CD4-positive, alpha-beta T cell treated with Interleukin-10 for 1 hour (primary cell): ENCODE measurements at regions not wholly inside any gene's neighbourhood (a gene's known extent, or its start where the extent isn't known, plus 50 kb on each side); places are given as distances from the start of the nearest gene placed in this dataset.
A peak's percentile ranks its signal among the peaks of the same experiment; 100 is the strongest.

ENCODE experiments used
- DNase-seq: peaks from one replicate; pipeline ENCODE4 v3.0.0-alpha.2; 2020

DNA sequence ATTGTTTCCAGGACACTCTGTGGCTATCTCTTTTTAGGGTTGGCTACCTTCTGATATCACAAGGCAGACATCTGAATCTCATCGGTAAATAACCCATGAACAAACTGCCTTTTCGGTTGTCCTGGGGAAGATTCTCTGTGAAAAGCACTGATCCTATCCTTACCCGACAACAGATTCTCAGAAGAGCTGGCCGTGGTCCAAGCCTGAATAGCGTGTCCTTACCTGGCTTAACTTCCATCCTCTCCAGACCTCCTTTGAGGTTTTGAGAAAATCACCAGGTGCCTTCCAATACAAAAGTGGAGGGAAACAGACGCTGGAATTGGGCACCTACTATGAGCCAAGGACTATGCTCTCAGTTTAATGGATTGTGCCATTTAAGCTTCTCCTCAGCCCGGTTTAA lies 87.4 kb upstream of the ARHGEF3 start:
- DNase-seq = no peak

DNA sequence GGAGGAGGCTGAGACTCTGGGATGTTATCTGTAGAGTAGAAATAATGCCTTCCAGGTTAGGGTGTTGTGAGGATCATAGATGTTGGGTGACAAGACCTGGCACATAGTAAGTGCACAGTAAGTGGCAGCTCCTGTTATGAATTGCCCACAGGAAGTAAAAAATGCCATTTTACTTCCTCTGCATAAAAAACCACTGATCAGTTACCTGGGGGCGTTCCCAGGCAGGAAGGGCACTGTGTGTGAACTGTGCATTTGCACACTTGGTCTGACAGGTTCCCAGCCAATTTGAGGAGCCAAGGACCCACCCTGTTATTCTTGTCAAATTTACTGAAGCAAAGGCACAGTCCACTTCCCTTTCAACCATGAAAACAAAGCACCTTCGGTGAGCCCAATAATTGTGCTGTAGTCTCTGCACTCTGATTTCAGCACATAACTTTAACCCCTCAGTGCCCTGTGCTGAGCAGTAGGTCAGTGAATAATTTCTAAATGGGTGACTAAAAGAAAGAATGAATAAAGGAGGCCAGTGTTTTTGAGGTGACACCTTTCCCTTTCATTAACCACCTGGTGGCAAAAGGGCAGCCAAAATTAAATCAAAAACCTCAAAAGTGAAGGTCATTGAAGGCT lies 85.8 kb upstream of the ARHGEF3 start:
- DNase-seq = peak; percentile 49

DNA sequence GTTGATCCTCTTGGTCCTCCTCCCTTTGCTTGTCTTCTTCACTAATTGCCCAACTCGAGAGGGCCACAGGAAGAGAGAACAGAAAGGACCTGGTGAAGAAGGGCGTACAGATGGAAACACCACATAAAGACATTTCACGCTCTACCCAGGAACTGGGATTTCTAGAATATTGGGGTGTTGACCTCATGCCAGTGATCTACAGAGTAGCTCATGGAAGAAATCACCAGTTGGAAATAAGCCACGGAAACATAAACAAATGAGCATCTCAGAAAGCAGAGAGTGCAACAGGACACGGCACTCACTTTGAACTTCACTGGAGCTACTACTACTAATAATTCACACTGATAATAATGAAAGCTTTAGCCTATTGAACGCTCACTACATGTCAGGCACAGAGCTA lies 84.6 kb upstream of the ARHGEF3 start:
- DNase-seq = no peak

DNA sequence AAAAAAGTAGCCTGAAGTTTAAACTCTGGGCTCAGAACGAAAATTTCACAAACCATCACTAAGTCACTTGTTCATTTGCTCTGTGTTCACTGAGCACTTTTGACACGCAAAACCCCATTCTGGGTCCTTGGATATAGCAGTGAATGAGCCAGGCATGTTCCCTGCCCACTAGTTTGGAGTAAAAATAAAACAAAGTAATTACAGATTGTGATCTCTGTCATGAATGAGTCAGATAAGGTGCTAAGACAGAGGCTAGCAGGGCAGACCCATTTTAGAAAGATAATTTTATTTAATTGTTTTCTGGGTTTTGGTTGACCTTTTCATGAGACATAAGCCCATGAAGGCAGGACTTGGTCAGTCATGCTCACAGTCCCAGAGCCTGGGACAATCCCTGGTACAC lies 84.1 kb upstream of the ARHGEF3 start:
- no peak for DNase-seq

DNA sequence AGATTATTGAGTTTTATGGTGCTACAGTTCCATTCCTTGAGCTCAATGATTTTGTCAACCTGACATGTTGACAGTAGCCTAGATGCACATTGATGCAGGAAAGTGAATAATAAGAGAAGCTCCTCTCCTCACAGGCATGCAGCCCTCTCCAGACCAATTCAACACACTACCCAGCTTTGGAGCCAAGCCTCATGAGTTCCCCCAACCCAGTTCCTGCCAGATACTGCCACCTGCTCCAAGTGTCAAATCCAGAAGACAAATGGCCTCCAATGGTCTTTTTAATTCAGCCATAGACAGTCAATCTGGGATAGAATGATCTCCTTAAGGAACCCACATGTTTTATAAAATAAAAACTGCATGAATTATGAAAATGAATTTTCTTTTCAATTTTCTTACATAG lies 83.7 kb upstream of the ARHGEF3 start:
- no peak for DNase-seq

DNA sequence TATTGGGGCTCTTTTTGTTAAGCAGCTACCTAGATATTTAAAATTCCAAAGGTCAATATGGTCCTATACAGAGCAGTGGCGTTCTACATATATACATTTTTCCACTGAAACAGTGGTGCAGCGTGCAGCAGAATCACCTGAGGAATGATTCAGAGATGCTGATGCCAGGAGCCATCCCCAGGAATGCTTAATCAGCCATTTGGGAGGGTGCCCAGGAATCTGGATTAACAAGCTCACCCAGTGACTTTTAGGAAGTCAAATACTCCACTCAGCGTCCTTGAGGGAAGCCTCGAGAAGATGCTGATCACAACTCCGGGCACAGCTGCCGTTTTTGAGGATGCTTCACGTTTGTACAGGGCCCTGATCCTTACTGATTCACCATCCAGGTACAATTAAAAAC lies 82.6 kb upstream of the ARHGEF3 start:
- DNase-seq = no peak

DNA sequence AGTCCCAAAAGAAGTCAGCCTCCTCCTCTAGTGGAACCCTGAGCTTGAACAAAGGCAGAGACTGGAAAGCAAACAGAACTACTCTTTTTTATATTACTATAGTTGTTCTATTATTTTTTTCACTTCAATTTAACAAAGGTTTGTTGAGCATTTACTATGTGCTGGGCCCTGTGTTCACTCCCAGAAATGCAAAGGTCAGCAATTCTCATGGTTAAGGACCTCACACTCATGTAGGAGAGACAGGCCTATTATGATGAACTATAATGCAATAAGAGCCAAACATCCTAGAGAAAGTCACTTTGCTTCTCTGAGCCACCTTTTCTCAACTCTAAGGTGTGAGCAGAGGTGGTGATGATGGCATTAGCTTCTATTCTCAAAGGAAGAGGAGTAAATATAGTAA lies 82.1 kb upstream of the ARHGEF3 start:
- no peak for DNase-seq

DNA sequence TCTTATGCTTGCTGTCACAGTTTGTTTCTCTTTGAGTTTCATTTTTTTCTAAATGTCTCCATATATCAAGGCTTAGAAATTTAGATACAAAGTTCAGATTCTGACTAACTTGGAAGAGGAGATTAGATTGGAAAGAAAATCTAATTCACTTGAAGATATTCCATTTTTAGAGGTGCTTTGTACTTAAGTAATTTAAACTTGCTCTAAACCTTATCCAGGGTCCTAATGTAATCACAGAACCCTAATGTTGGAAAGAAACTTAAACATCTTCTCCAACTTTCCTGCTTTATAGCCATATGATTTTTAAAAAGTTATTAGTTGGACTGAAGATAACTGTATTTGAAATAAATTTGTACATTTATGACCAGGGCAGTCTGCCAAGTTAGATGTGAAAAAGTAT lies 81.1 kb upstream of the ARHGEF3 start:
- DNase-seq = no peak

DNA sequence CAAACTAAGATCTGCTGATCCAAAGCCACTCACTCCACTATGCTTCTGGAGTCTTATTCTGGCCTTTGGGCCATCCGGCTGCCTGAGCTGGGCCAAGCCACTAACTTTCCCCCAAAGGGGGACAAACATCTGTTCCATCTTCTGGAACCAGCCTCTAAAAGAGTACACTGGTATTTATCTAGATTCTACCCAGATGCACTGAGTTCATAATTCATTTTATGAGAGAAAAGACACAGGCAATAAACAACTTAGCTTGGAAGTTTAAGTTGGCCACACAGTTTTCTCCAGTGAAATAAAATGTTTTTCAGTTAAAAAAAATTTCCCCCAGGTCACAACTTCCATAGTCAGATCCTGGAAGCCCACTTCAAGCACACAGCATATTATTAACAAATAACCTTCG lies 80.1 kb upstream of the ARHGEF3 start:
- DNase-seq = no peak

DNA sequence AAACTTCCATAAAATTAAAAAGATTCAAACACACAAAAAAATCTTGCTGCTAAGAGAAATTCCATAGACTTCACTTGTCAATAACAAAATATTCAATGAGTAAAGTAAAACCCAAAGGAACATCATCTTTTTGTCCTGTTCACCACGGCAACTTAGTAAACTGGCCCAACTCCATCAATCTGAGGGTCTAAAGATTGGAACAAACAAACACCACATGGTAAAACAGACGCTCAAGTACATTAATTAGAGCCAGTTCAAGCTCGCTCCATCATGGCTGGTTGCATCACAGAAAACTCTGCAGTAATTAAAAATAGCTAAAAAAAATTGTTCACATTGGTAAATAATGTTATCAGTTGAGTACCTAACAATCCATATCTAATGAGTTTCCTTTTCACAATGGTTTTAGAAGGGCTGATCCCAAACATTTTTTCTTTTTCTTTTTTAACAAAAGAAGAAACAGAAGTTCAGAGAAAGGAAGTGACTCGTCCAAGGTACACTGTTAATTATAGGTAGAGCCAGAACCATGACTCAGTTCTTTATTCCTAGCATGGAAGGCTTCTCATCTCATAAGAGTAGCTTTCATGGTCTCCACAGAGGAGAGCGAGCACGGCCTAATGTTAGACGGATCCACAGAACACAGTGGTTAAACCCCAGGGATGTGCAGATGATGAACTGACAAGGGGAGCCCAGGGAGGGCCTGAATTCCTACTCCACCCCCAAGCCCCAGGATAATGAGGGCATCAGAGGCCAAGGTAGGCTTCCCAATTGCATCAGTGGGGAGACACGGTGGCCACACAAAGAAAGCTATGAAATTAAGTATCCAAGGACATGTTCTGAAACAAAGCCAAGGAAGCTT lies 79.2 kb upstream of the ARHGEF3 start:
- DNase-seq = no peak

DNA sequence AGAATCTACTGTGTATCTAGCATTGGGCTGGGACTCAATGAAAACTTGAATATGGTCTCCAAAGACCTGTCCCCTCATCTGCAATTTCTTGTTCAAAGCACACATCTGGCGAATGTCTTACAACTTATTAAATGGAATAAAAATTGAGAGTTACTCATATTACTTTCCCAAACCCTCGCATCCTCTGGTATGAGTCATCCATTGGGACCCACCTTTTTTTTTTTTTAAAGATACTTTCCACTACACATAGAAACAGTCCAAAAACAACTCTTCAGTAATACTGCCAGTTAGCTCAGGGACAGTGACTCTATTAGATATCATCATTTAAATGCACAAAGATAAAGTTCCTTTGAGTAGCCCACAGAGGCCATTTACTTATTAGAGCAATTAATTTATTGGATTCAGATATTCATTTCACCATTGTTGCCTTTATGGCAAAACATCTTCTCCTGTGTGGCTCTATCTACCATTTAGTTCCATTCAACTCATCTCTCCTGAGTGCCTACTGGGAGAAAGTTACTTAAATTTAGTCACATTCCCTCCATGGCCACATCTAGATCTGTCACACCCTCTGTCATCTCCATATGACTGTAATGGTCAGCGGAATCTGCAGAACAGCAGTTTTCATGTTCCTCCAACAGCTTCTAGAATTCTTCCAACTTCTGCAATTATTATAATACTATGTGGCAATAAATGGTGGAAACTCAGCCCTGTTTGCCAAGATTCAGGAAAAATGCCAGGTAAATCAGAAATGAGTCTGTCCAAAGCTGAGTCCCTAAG lies 77.9 kb upstream of the ARHGEF3 start:
- DNase-seq = no peak

DNA sequence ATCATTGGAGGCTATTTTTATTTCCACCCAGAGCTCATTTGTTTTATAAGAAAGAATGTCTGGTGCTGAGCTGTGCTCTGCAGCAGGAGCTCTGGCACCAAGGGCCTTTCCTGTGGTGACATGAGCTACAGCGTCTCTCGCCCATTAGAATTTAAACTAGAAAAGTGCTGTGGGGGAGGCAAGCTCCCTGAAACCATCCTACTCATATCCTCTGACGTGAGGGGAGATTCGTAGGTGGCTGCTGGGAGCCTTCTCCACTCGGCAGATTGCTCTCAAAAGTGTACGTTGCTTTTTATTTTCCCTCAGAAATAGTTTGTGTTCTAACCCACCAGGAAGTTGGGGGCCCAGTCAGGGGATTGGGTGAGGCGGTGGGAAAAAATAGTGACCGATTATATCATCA lies 76.3 kb upstream of the ARHGEF3 start:
- DNase-seq = peak; percentile 28

DNA sequence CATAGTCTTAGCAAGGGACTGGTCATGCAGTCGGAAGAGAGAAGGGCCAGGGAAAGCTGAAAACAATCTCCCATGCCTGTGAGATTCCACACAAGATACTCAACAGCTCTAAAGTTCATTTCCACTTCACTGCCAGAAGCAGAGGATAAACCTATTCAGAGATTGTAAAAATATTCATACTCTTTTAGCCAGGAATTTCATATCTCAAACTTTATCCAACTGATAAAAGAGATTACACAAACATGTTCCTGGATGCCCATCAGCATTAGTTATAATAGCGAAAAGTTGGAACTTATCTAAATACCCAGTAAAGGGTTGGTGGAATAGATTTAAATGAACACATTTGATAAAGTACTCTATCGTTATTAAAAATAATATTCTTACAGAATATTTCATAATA lies 75.2 kb upstream of the ARHGEF3 start:
- DNase-seq = no peak

DNA sequence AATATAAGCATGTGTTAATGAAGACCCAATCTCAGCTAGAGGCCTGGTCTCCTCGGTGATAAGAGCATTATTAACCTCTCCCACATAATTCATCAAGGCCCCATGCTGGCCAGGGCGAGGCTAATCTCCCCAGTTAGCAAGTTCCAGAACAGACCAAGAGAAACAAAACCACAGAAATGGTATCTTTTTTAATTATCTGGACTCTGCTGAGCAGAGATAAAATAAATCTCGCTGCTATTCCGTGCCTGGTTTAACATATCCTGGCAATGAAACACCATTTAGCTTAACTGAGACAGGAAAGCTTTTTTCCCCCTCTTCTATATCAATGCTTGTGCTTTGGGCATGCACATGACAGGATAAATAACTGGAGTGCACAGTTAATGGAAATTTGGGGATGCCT lies 72.5 kb upstream of the ARHGEF3 start:
- no peak for DNase-seq

DNA sequence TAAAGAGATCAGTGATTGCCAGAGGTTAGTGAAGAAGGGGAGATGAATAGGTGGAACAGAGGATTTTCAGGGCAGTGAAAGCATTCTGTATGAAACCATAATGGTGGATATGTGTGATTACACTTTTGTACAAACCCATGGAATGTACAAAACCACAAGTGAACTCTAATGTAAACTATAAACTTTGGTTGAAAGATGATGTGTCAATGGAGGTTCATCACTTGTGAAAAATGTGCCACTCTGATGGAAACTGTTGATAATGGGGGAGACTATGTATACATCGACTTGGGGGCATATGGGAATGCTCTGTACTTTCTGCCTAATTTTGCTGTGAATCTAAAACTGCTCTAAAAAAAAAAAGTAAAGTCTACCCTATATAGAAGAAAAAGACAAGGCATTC lies 68.7 kb upstream of the ARHGEF3 start:
- DNase-seq = no peak

DNA sequence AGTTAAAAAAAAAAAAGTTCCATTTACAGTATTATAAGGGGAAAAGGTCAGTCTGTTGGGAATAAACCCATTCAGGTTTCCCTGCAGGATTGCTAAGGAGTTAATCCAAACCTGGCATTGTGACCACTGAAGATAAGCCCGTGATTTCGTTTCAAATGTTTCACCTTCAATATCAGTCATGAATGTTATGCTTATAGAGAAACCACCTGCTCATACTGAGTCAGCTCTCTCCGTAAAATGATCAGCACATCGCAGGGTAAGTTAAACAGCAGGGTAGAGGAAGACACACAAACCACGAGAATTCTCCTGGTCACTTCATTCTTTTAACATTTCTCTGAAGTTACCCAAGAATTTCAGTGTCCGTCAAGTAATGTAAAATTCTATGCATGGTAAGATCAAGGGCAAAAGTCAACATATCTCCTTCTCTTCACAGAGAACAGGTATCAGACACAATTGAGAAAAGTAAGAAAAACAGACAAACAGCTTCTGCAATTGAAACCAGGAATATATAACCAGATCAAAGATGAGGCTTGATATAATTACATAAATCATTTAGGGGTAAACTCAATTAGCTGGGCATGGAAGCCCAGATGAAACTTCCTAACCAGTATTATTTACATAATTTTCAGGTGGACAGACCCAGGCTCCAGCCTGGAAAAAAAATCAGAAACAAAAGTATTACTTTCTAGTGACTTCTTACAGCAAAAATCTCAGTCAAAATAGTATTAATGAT lies 67.6 kb upstream of the ARHGEF3 start:
- no peak for DNase-seq

DNA sequence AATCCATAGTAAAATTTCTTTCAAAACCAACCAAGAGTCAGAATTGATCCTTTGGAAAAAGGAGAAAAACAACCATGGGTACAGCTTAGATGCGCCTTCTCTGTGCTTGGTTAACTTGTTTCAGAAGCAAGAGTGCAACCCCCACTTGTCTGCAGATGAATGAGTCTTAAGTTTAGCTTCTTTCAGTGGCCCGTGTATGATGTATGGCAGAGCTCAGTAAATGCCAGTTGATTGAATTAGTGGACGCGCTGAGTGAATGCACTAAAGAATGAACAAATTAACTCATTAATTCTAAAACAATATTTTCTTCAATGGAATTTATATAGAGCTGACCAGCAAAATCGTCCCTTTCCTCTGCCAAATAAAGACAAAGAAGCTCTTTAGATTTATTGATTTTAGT lies 67.0 kb upstream of the ARHGEF3 start:
- no peak for DNase-seq

DNA sequence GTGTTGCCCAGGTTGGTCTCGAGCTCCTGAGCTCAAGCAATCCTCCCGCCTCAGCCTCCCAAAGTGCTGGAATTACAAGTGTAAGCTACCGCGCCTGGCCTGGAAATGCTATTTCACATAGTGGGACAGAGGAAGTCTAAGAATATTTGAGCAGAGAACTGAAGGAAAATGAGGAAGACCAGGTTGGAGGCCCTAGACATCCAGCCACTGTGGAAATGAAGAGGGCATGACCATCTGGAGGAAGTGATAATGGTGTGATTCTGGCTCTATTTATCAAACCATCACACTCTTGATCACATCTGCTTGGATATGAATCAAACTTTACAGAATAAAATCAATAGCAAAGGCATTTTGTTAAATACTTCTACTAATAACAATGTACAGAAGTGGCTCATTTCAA lies 65.9 kb upstream of the ARHGEF3 start:
- no peak for DNase-seq

DNA sequence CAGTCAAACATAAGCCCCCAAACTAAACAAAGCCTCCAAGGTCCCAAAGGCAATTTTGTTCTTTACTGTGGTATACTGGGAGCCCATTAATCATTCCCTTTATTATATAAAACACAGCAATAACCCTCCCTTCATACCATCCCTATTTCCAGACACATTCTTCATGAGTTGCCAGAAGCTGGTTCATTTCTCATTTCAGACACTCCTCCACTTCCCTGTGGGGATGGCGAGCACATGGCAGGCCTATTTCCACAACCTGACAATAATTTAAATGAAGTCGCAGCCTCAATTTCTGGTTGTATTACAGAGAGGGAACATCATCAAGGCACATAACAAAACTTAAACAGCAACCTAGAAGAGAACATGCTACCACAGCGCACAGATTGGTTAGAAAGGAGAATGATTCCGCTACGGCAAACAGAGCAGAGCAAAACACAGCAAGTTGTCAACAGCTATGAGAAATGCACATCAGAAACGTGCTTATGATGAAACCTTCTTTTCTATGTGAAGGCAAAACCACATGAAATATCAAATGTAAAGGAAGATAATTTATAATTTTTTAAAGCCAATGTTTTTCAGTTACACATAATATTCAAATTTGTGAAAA lies 63.3 kb upstream of the ARHGEF3 start:
- DNase-seq = no peak

DNA sequence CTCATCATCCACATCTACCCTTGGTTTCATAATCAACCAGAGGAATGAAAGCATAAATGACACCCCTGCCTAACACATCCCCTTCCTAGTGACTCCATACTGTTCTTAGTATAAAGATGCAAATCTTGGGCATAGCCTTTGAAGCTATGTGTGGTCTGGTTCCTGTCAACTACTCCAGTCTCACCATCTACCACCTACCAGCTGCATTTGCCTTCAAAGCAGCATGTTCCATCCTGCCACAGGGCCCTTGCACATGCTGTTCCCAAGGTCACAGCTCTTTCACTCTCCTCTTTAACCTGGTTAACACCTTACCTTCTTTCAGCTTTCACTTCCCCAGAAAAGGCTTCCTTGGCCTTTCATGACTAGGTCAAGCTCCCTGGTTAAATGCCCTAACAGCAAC lies 62.3 kb upstream of the ARHGEF3 start:
- DNase-seq = no peak

DNA sequence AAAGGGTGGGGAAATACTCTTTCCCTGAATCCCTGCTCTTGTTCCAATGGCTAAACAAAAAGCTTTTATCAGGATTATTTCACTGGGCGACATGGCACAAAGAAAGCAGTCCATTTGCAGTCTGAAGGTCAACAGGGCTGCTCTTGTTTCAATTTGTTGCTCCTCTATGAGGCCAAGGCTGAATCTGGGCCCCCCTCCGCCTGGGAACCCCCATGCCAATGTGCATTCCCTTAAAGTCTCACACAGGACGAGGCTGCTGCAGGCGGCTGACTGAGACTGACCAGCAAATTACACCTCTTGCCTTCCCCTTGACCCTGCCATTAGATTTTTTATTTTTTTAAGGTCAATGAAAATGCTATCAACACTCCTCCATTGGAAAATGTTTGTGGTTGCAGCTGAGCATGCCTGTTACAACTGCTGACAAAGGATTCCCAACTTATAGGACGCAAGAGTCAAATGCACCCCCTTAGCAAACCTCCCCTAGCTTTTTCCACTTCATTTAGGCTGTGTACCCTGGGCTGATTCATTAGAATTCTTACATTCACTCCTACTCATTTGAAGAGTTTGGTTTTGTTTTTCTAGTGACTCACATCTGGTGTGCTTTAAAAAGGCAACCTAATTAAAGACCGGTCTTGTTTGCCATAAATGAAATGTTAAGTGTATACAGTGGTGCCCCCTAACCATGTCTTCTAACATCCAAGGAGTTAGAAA lies 60.8 kb upstream of the ARHGEF3 start:
- no peak for DNase-seq

DNA sequence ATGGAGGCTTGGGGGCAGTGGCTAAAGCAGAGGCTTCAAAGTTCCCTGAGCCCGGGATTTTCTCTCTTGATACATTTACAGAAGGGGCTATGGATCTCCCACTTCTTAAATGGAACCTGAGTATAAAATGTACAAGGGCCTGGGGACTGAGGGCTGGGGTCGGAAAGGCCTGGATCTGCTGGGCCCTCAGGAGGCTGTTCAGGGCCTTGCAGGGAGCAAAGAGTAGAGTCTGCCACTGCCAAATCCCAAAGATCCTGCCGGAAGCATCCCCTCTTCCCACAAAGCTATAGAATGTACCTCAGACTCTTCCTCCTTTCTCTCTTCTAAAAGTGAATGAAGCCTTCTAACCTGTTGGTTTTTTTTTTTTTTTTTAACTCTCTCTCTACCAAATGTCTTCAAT lies 59.8 kb upstream of the ARHGEF3 start:
- no peak for DNase-seq
